ENCODE measurements at regions not wholly inside any gene's neighbourhood (a gene's known extent, or its start where the extent isn't known, plus 50 kb on each side); places are given as distances from the start of the nearest gene placed in this dataset.

DNA sequence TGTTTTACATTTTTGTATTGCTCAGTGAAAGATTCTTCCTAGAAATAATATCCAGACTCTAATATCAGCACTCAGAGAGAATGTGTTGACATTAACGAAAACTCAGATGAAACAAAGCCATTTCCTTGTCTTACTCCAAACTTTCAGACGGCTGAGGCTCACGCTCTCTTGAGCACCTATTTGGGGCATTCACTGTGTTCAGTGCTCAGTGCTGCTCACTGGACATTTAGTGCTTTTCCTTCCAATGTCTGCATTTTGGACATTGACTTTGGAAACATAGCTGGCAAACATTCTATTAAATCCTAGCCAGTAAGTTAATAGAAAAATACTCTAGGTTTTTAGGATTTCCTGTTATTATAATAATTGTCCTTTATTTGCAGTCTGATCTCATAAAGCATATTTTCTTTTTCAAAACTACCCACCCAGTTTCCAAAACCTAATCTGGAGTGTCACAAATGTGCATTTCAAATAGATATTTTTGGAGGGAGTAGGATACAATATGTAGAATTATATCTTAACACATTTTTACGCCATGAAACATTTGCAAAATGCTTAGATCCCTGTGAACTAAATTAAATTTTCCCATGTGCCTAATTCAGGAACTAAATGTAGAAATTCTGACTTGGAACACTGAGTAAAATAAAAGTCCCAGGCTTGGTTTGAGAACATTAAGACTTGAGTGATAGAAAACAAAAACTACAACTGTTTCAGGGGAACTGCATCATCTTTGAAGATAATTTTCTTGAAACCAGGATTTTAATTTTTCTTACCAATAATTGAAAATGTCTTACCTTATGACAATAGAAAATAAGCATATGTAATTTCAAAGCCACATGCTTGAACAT lies 91.7 kb upstream of the B3GAT2 start:
- ChIA-PET POLR2A (ENCODE audit: partially characterized antibody) (no interaction called here), CTCF (ENCODE audit: partially characterized antibody) (no interaction called here)
- Histone ChIP-seq H4K91ac (replicated peaks; ENCODE audit: insufficient read length, low read length) (no peak overlapping the region), H3K9me3 (ENCODE audit: insufficient read depth in 2 of 2, low read depth in 1 of 2, low read length in 1 of 2) (no peaks in the 10 kb centered on the region), H4K8ac (ENCODE audit: extremely low read depth, insufficient read depth, low read length) (no peak overlapping the region), H3K4me3 (ENCODE audit: extremely low read depth in 1 of 4, insufficient read depth in 2 of 4, low read depth in 3 of 4, low read length in 4 of 4) (no peak overlapping the region), H3K79me1 (ENCODE audit: low read depth, low read length) (no peaks in the 10 kb centered on the region), H3K56ac (replicated peaks; ENCODE audit: insufficient read length, low read depth, low read length) (no peak overlapping the region), H3K27ac (ENCODE audit: low read depth, low read length) (no peak overlapping the region), H4K5ac (ENCODE audit: insufficient read length, low read depth, low read length) (no peak overlapping the region), H2BK12ac (ENCODE audit: low read depth, low read length) (no peak overlapping the region), H3K4me1 (replicated peaks in 1 of 4; ENCODE audit: control insufficient read depth in 3 of 4, insufficient read depth in 4 of 4, low read length in 3 of 4) (no peaks in the 10 kb centered on the region), H3K18ac (ENCODE audit: extremely low read depth, low read length) (no peak overlapping the region), H2BK5ac (ENCODE audit: low read depth, low read length) (no peak overlapping the region), H3K4me2 (ENCODE audit: insufficient read depth in 1 of 2, low read depth in 2 of 2, low read length in 2 of 2) (no peak overlapping the region), H3K36me3 (ENCODE audit: control insufficient read depth in 2 of 4, insufficient read depth in 4 of 4, low read length in 3 of 4) (no peaks in the 10 kb centered on the region), H2BK15ac (ENCODE audit: low read length) (no peak overlapping the region), H3K23ac (ENCODE audit: insufficient read length) (no peak overlapping the region), H3K9ac (replicated peaks in 1 of 4; ENCODE audit: extremely low read depth in 1 of 4, low read depth in 3 of 4, low read length in 3 of 4) (no peak overlapping the region), H3K27me3 (replicated peaks in 1 of 4; ENCODE audit: control insufficient read depth in 3 of 4, extremely low read depth in 1 of 4, insufficient read depth in 3 of 4, low read length in 3 of 4) (no peaks in the 10 kb centered on the region), H2AFZ (ENCODE audit: low read length) (no peak overlapping the region), H3K14ac (ENCODE audit: insufficient read length) (no peak overlapping the region), H2BK120ac (replicated peaks; ENCODE audit: low read depth, low read length) (no peak overlapping the region), H2BK20ac (ENCODE audit: low read length) (no peak overlapping the region), H3K4ac (replicated peaks; ENCODE audit: insufficient read length, low read depth, low read length) (no peak overlapping the region), H2AK5ac (ENCODE audit: low read depth, low read length) (no peak overlapping the region), H4K20me1 (replicated peaks in 1 of 2; ENCODE audit: control insufficient read depth in 1 of 2, insufficient read depth in 2 of 2, low read length in 2 of 2) (no peaks in the 10 kb centered on the region), H3K79me2 (ENCODE audit: control insufficient read depth in 1 of 2, insufficient read depth in 2 of 2, low read length in 2 of 2) (no peaks in the 10 kb centered on the region), H3K23me2 (ENCODE audit: low read depth, low read length) (no peaks in the 10 kb centered on the region; the same call in 1 of the 2 replicates)
- FAIRE-seq (no peak), DNase-seq (ENCODE audit: low read depth in 1 of 2, low spot score in 2 of 2) (no peak)
- 90% methylated on average over 4 of the region's 4 CpGs; no CpG with 5 or more reads in 1 of the 2 experiments for WGBS, 2 experiments (ENCODE audit: extremely low coverage in 1 of 2, insufficient coverage in 1 of 2, insufficient read length in 1 of 2, insufficient replicate concordance in 2 of 2, low coverage in 1 of 2, low lambda C conversion rate in 2 of 2, missing lambda C conversion rate in 1 of 2)
- no peak for TF ChIP-seq RFX5 (IDR thresholded peaks at IDR 0.05; ENCODE audit: borderline replicate concordance, low read depth, low read length)
